MM.1S (cell line): ENCODE measurements at regions not wholly inside any gene's neighbourhood (a gene's known extent, or its start where the extent isn't known, plus 50 kb on each side); places are given as distances from the start of the nearest gene placed in this dataset.

Experiments
- DNase-seq: peaks from one replicate; pipeline ENCODE4 v3.0.0-alpha.2; 2015
- H2AFZ ChIP-seq: fragments of 300-600 bp; sonication (generic); 2 replicates; pipeline ENCODE4 v1.6.0; 2016; ENCODE audit warnings: antibody characterized with exemption, low read length
- H3F3A ChIP-seq: fragments of 300-600 bp; sonication (generic); 2 replicates; pipeline ENCODE4 v1.6.1; 2016; ENCODE audit warnings: mild to moderate bottlenecking, antibody characterized with exemption, low read length, moderate library complexity, mixed read lengths; ENCODE audit not compliant: insufficient read depth
- H3K27ac ChIP-seq: fragments of 300-600 bp; sonication (generic); 2 replicates; pipeline ENCODE4 v1.5.1; 2016; ENCODE audit warnings: mild to moderate bottlenecking, low read length
- H3K27me3 ChIP-seq: fragments of 300-600 bp; sonication (generic); replicated peaks from 2 replicates; pipeline ENCODE4 v1.6.0; 2016; ENCODE audit warnings: low read length; ENCODE audit not compliant: insufficient read depth
- H3K36me3 ChIP-seq: fragments of 300-600 bp; sonication (generic); replicated peaks from 2 replicates; pipeline ENCODE4 v1.6.1; 2016; ENCODE audit warnings: mild to moderate bottlenecking, low read length, mixed read lengths; ENCODE audit not compliant: insufficient read depth
- H3K4me1 ChIP-seq: fragments of 300-600 bp; sonication (generic); 2 replicates; pipeline ENCODE4 v1.6.1; 2016; ENCODE audit warnings: low read length, mixed read lengths
- H3K4me2 ChIP-seq: fragments of 300-600 bp; sonication (generic); 2 replicates; pipeline ENCODE4 v1.6.0; 2016; ENCODE audit warnings: low read depth, low read length
- H3K4me3 ChIP-seq: fragments of 300-600 bp; sonication (generic); 2 replicates; pipeline ENCODE4 v1.5.1; 2016; ENCODE audit warnings: low read length, mixed read lengths
- H3K79me2 ChIP-seq: fragments of 300-600 bp; sonication (generic); 2 replicates; pipeline ENCODE4 v1.6.1; 2016; ENCODE audit warnings: mixed run types, low read length, mixed read lengths
- H3K9ac ChIP-seq: fragments of 300-600 bp; sonication (generic); 2 replicates; pipeline ENCODE4 v1.6.1; 2016; ENCODE audit warnings: low read length, mixed read lengths
- H3K9me2 ChIP-seq: fragments of 300-600 bp; sonication (generic); replicated peaks from 2 replicates; pipeline ENCODE4 v1.6.1; 2016; ENCODE audit warnings: mild to moderate bottlenecking, low read length, mixed read lengths; ENCODE audit not compliant: insufficient read depth
- H3K9me3 ChIP-seq: fragments of 300-600 bp; sonication (generic); replicated peaks from 2 replicates; pipeline ENCODE4 v1.6.1; 2016; ENCODE audit warnings: mild to moderate bottlenecking, low read length, mixed read lengths; ENCODE audit not compliant: insufficient read depth
- H4K20me1 ChIP-seq: fragments of 300-600 bp; sonication (generic); 2 replicates; pipeline ENCODE4 v1.6.1; 2016; ENCODE audit warnings: mild to moderate bottlenecking, low read length, moderate library complexity, mixed read lengths; ENCODE audit not compliant: insufficient read depth
- EZH2 ChIP-seq: fragments of 300-600 bp; sonication (generic); optimal IDR thresholded peaks from 2 replicates; pipeline ENCODE3; 2017; ENCODE audit warnings: low read depth, mild to moderate bottlenecking, antibody characterized with exemption, low read length, mixed read lengths
- EZH2phosphoT487 ChIP-seq: fragments of 300-600 bp; sonication (generic); IDR thresholded peaks from 2 replicates; pipeline ENCODE4 v1.6.1; 2018; ENCODE audit warnings: antibody characterized with exemption, low read length
- TF ChIP-seq, protein P1 (sequence below): fragments of 300-600 bp; sonication (generic); IDR thresholded peaks from 2 replicates; pipeline ENCODE4 v1.5.1; 2016; ENCODE audit warnings: antibody characterized with exemption, low read length, mixed read lengths

- H4K20me1 ChIP-seq, result no peaks in the 10 kb centered on the region
- no peak for TF ChIP-seq EZH2
- TF ChIP-seq, protein P1, sequence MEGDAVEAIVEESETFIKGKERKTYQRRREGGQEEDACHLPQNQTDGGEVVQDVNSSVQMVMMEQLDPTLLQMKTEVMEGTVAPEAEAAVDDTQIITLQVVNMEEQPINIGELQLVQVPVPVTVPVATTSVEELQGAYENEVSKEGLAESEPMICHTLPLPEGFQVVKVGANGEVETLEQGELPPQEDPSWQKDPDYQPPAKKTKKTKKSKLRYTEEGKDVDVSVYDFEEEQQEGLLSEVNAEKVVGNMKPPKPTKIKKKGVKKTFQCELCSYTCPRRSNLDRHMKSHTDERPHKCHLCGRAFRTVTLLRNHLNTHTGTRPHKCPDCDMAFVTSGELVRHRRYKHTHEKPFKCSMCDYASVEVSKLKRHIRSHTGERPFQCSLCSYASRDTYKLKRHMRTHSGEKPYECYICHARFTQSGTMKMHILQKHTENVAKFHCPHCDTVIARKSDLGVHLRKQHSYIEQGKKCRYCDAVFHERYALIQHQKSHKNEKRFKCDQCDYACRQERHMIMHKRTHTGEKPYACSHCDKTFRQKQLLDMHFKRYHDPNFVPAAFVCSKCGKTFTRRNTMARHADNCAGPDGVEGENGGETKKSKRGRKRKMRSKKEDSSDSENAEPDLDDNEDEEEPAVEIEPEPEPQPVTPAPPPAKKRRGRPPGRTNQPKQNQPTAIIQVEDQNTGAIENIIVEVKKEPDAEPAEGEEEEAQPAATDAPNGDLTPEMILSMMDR, result no peak
- no peak for TF ChIP-seq EZH2phosphoT487
- no peak for DNase-seq
These were observed 326.5 kb downstream of the CAAP1 start for GRCh38 chr9:26566141-26566540.

GRCh38 chr9:26565118-26565517 is 327.5 kb downstream of the CAAP1 start:
- Histone ChIP-seq H3K36me3 (no peaks in the 10 kb centered on the region), H3K79me2 (no peaks in the 10 kb centered on the region), H4K20me1 (no peaks in the 10 kb centered on the region), H2AFZ (no peak overlapping the region), H3K27me3 (no peaks in the 10 kb centered on the region), H3K4me3 (no peak overlapping the region), H3K27ac (no peak overlapping the region), H3F3A (no peaks in the 10 kb centered on the region), H3K4me2 (no peak overlapping the region), H3K4me1 (0 out of 2 replicates have a peak, but pooled peaks cover 4% of the 10 kb centered on the region), H3K9me3 (no peaks in the 10 kb centered on the region), H3K9ac (no peak overlapping the region), H3K9me2 (no peaks in the 10 kb centered on the region)
- no peak for DNase-seq
- no peak for TF ChIP-seq EZH2

More at GRCh38 chr9:26566141-26566540, 326.5 kb downstream of the CAAP1 start:
- Histone ChIP-seq H2AFZ (no peak overlapping the region), H3F3A (no peaks in the 10 kb centered on the region), H3K9me2 (no peaks in the 10 kb centered on the region), H3K27me3 (no peaks in the 10 kb centered on the region), H3K79me2 (no peaks in the 10 kb centered on the region), H3K9ac (no peak overlapping the region), H3K9me3 (no peaks in the 10 kb centered on the region), H3K4me2 (no peak overlapping the region), H3K36me3 (no peaks in the 10 kb centered on the region), H3K4me1 (0 out of 2 replicates have a peak, but pooled peaks cover 4% of the 10 kb centered on the region), H3K27ac (no peak overlapping the region), H3K4me3 (no peak overlapping the region)

- Histone ChIP-seq H3K4me2 (peak overlapping the region; percentile 59), H3K79me2 (no peaks in the 10 kb centered on the region), H3F3A (no peaks in the 10 kb centered on the region), H3K4me3 (peak overlapping the region; percentile 37), H4K20me1 (no peaks in the 10 kb centered on the region), H3K36me3 (no peaks in the 10 kb centered on the region), H3K9me3 (no peaks in the 10 kb centered on the region), H3K27me3 (no peaks in the 10 kb centered on the region), H3K9me2 (no peaks in the 10 kb centered on the region), H3K4me1 (no peaks in the 10 kb centered on the region), H3K9ac (no peak overlapping the region), H3K27ac (no peak overlapping the region), H2AFZ (peak overlapping the region; percentile 48)
- no peak for DNase-seq
- no peak for TF ChIP-seq EZH2
- no peak for TF ChIP-seq EZH2phosphoT487
- TF ChIP-seq, protein P1, result no peak
These were observed 330.3 kb downstream of the CAAP1 start for GRCh38 chr9:26562338-26562737.

- DNase-seq, result peak; percentile 39
- Histone ChIP-seq H3K4me3 (peak overlapping the region; percentile 37), H3F3A (no peaks in the 10 kb centered on the region), H3K36me3 (no peaks in the 10 kb centered on the region), H3K79me2 (no peaks in the 10 kb centered on the region), H3K9me3 (no peaks in the 10 kb centered on the region), H2AFZ (peak overlapping the region; percentile 48), H3K27ac (no peak overlapping the region), H4K20me1 (no peaks in the 10 kb centered on the region), H3K4me2 (peak overlapping the region; percentile 59), H3K4me1 (no peaks in the 10 kb centered on the region), H3K9me2 (no peaks in the 10 kb centered on the region), H3K9ac (no peak overlapping the region), H3K27me3 (no peaks in the 10 kb centered on the region)
- TF ChIP-seq EZH2phosphoT487, result no peak
- TF ChIP-seq EZH2, result no peak
- TF ChIP-seq, protein P1, result no peak
These were observed 330.7 kb downstream of the CAAP1 start for GRCh38 chr9:26561928-26562327.
